GM18502 (cell line): ENCODE measurements at regions not wholly inside any gene's neighbourhood (a gene's known extent, or its start where the extent isn't known, plus 50 kb on each side); places are given as distances from the start of the nearest gene placed in this dataset.

Experiments used
- ATAC-seq: cut with Tn5 transposase; IDR thresholded peaks from one replicate; pipeline ENCODE4 v1.9.1; 2021; ENCODE audit warnings: mild to moderate bottlenecking; ENCODE audit not compliant: unreplicated experiment, poor library complexity

GRCh38 chr10:78351809-78352208 lies 318.1 kb downstream of the RPS24 start:
- ATAC-seq, result no peak

- no peak for ATAC-seq
Measured at GRCh38 chr10:78353636-78354035, 320.0 kb downstream of the RPS24 start.

- ATAC-seq, result no peak
Measured at GRCh38 chr10:78354101-78354500, 320.4 kb downstream of the RPS24 start.

- ATAC-seq, result no peak
Measured at GRCh38 chr10:78356291-78356900, 322.7 kb downstream of the RPS24 start.

- ATAC-seq, result no peak
Measured at GRCh38 chr10:78357141-78358063, 323.7 kb downstream of the RPS24 start.

- no peak for ATAC-seq
Measured at GRCh38 chr10:78358351-78358750, 324.7 kb downstream of the RPS24 start.

- ATAC-seq, result no peak
Measured at GRCh38 chr10:78358982-78359381, 325.3 kb downstream of the RPS24 start.

GRCh38 chr10:78359640-78360091 lies 326.0 kb downstream of the RPS24 start:
- no peak for ATAC-seq

- no peak for ATAC-seq
Measured at GRCh38 chr10:78360284-78360683, 326.6 kb downstream of the RPS24 start.

- no peak for ATAC-seq
Measured at GRCh38 chr10:78361031-78361430, 327.4 kb downstream of the RPS24 start.

- ATAC-seq, result no peak
Measured at GRCh38 chr10:78362406-78363022, 328.9 kb downstream of the RPS24 start.

GRCh38 chr10:78363190-78363589 lies 329.5 kb downstream of the RPS24 start:
- ATAC-seq, result no peak

GRCh38 chr10:78365694-78366093 lies 332.0 kb downstream of the RPS24 start:
- no peak for ATAC-seq

GRCh38 chr10:78366663-78367411 lies 333.2 kb downstream of the RPS24 start:
- no peak for ATAC-seq

GRCh38 chr10:78367751-78368150 lies 334.1 kb downstream of the RPS24 start:
- no peak for ATAC-seq

- ATAC-seq, result no peak
Measured at GRCh38 chr10:78371136-78371535, 337.5 kb downstream of the RPS24 start.

- ATAC-seq, result no peak
Measured at GRCh38 chr10:78372806-78373205, 339.1 kb downstream of the RPS24 start.

- no peak for ATAC-seq
Measured at GRCh38 chr10:78374331-78375028, 340.8 kb downstream of the RPS24 start.

GRCh38 chr10:78375854-78376785 lies 342.5 kb downstream of the RPS24 start:
- ATAC-seq, result no peak
